ENCODE measurements at regions not wholly inside any gene's neighbourhood (a gene's known extent, or its start where the extent isn't known, plus 50 kb on each side); places are given as distances from the start of the nearest gene placed in this dataset.
A peak's percentile ranks its signal among the peaks of the same experiment; 100 is the strongest.

- ATAC-seq = no peak
- no peak overlapping the region for H3K27ac ChIP-seq
- no peak overlapping the region for H3K4me3 ChIP-seq
- H3K36me3 ChIP-seq = no peaks in the 10 kb centered on the region
- H3K9me3 ChIP-seq = no peaks in the 10 kb centered on the region
- TF ChIP-seq CTCF (IDR thresholded peaks at IDR 0.05) (no peak), POLR2AphosphoS5 (IDR thresholded peaks at IDR 0.05) (no peak), EP300 (IDR thresholded peaks at IDR 0.05) (no peak), POLR2A (IDR thresholded peaks at IDR 0.05) (no peak)
- WGBS, 2 donors (ENCODE audit: low coverage in 1 of 2) = 74 to 88% methylated on average over 8 to 13 of the region's 23 CpGs
- no peaks in the 10 kb centered on the region for H3K4me1 ChIP-seq
- H3K27me3 ChIP-seq = no peaks in the 10 kb centered on the region
These were observed 158.0 kb downstream of the INHBB start for GRCh38 chr2:120503793-120504571.

- H3K27ac ChIP-seq = no peak overlapping the region
- no peak for ATAC-seq
These were observed 159.2 kb downstream of the INHBB start for GRCh38 chr2:120504936-120505705.

GRCh38 chr2:120508567-120509041 lies 162.7 kb downstream of the INHBB start:
- Histone ChIP-seq H3K4me3 (no peak overlapping the region), H3K27me3 (peaks cover 13% of the 10 kb centered on the region), H3K27ac (no peak overlapping the region), H3K9me3 (no peaks in the 10 kb centered on the region), H3K4me1 (no peaks in the 10 kb centered on the region), H3K36me3 (no peaks in the 10 kb centered on the region)
- ATAC-seq = peak; percentile 44
- TF ChIP-seq POLR2AphosphoS5 (IDR thresholded peaks at IDR 0.05) (no peak), CTCF (IDR thresholded peaks at IDR 0.05) (no peak), EP300 (IDR thresholded peaks at IDR 0.05) (no peak), POLR2A (IDR thresholded peaks at IDR 0.05) (no peak)
- 79 to 90% methylated on average over 2 to 6 of the region's 7 CpGs for WGBS, 2 donors (ENCODE audit: low coverage in 1 of 2)

More at GRCh38 chr2:120504936-120505705, 159.2 kb downstream of the INHBB start:
- H3K9me3 ChIP-seq = no peaks in the 10 kb centered on the region
- H3K27me3 ChIP-seq = peaks cover 3% of the 10 kb centered on the region
- H3K36me3 ChIP-seq = no peaks in the 10 kb centered on the region
- WGBS, 2 donors (ENCODE audit: low coverage in 1 of 2) = 86% methylated on average over 8 of the region's 15 CpGs; no CpG with 5 or more reads in 1 of the 2 donors
- no peaks in the 10 kb centered on the region for H3K4me1 ChIP-seq
- TF ChIP-seq CTCF (IDR thresholded peaks at IDR 0.05) (no peak), POLR2A (IDR thresholded peaks at IDR 0.05) (no peak), EP300 (IDR thresholded peaks at IDR 0.05) (no peak), POLR2AphosphoS5 (IDR thresholded peaks at IDR 0.05) (no peak)
- no peak overlapping the region for H3K4me3 ChIP-seq

- WGBS, 2 donors (ENCODE audit: low coverage in 1 of 2) = 96 to 100% methylated on average over 2 to 7 of the region's 14 CpGs
- TF ChIP-seq CTCF (IDR thresholded peaks at IDR 0.05) (no peak), POLR2A (IDR thresholded peaks at IDR 0.05) (no peak), EP300 (IDR thresholded peaks at IDR 0.05) (no peak)
- peak; percentile 37 for ATAC-seq
These were observed 163.4 kb downstream of the INHBB start for GRCh38 chr2:120509213-120509815.

More at GRCh38 chr2:120509213-120509815, 163.4 kb downstream of the INHBB start:
- no peaks in the 10 kb centered on the region for H3K4me1 ChIP-seq
- no peak overlapping the region for H3K4me3 ChIP-seq
- H3K27ac ChIP-seq = no peak overlapping the region
- H3K36me3 ChIP-seq = no peaks in the 10 kb centered on the region
- peaks cover 13% of the 10 kb centered on the region for H3K27me3 ChIP-seq
- H3K9me3 ChIP-seq = no peaks in the 10 kb centered on the region

All from gastroesophageal sphincter (tissue), 4 donors.